K562 (cell line): ENCODE measurements at regions not wholly inside any gene's neighbourhood (a gene's known extent, or its start where the extent isn't known, plus 50 kb on each side); places are given as distances from the start of the nearest gene placed in this dataset.

Source experiments
- ATAC-seq: fragments of 200-7000 bp; cut with Tn5 transposase; 3 replicates; pipeline ENCODE4 v1.9.1; 2020; ENCODE audit warnings: moderate library complexity
- BruUV-seq: library from RNA; stranded (reverse); fragments of 400-500 nt; replicated peaks from 2 replicates; lab custom pipeline; 2021; lab: Mats Ljungman, UMichigan
- CTCF ChIA-PET: fragments of 300-600 bp; formaldehyde crosslinking; extraction: SDS; loops from one replicate; lab custom pipeline; 2021; ENCODE audit warnings: low intra/inter-chr PET ratio; lab: Yijun Ruan, JAX
- POLR2A ChIA-PET: fragments of 300-600, 350-650 bp; sonication (Branson Sonifier 250); formaldehyde crosslinking; extraction: SDS; loops from one replicate; lab custom pipeline; 2021; ENCODE audit warnings: antibody characterized with exemption, inconsistent platforms; lab: Yijun Ruan, JAX
- DNase-seq, 4 experiments: peaks; one replicate each; pipeline versions ENCODE4 v3.0.0 to v3.0.0-alpha.2; 2011 to 2018; ENCODE audit warnings: low spot score in 3 of 4, mixed read lengths in 3 of 4; ENCODE audit errors: extremely low read depth in 1 of 4
- FAIRE-seq: peaks from 2 replicates; lab custom pipeline; 2011; peaks lifted over from hg19 to GRCh38; lab: Jason Lieb, UNC
- H2AFZ ChIP-seq: 2 replicates; pipeline ENCODE4 v1.6.0; 2011; ENCODE audit warnings: low read depth, low read length, control low read depth, inconsistent platforms
- H3K27ac ChIP-seq: fragments of 200-600 bp; 3 replicates; pipeline ENCODE4 v1.8.0; 2011; ENCODE audit warnings: low read depth, mild to moderate bottlenecking, control low read depth, inconsistent platforms, low read length, moderate library complexity, mixed read lengths; ENCODE audit errors: extremely low read depth
- H3K27me3 ChIP-seq, 2 experiments: fragments of 300-600 bp in 1 of 2; 2 replicates in 1 of 2; 3 replicates in 1 of 2; pipeline versions ENCODE4 v1.6.0 to v1.8.0; 2011; ENCODE audit warnings: inconsistent platforms in 2 of 2, low read length in 2 of 2, mild to moderate bottlenecking in 1 of 2, mixed read lengths in 1 of 2, moderate library complexity in 1 of 2; ENCODE audit not compliant: control insufficient read depth in 2 of 2, insufficient read depth in 2 of 2
- H3K36me3 ChIP-seq: fragments of 300-600 bp; 3 replicates; pipeline ENCODE4 v1.8.0; 2011; ENCODE audit warnings: mild to moderate bottlenecking, low read length, inconsistent platforms; ENCODE audit not compliant: control insufficient read depth, insufficient read depth
- H3K4me1 ChIP-seq, 2 experiments: fragments of 200-600 bp in 1 of 2; replicated peaks in 1 of 2; 2 replicates in 1 of 2; 3 replicates in 1 of 2; pipeline versions ENCODE4 v1.5.1 to v1.8.0; 2011; ENCODE audit warnings: inconsistent platforms in 2 of 2, low read length in 2 of 2, mild to moderate bottlenecking in 1 of 2, mixed read lengths in 1 of 2, moderate library complexity in 1 of 2; ENCODE audit not compliant: control insufficient read depth in 2 of 2, insufficient read depth in 2 of 2
- H3K4me2 ChIP-seq: 2 replicates; pipeline ENCODE4 v1.6.1; 2011; ENCODE audit warnings: low read length, control low read depth, inconsistent platforms, mixed read lengths; ENCODE audit not compliant: insufficient read depth
- H3K4me3 ChIP-seq: fragments of 200-600 bp; sonication (generic), shearing (Covaris generic); 2 replicates; pipeline ENCODE4 v1.5.1; 2016; ENCODE audit warnings: control low read depth, inconsistent platforms
- H3K79me2 ChIP-seq: fragments of 200-600 bp; 3 replicates; pipeline ENCODE4 v1.8.0; 2011; ENCODE audit warnings: low read length, inconsistent platforms; ENCODE audit not compliant: control insufficient read depth, insufficient read depth
- H3K9ac ChIP-seq, 2 experiments: 2 replicates each; pipeline versions ENCODE4 v1.6.0 to v1.6.1; 2011; ENCODE audit warnings: low read depth in 2 of 2, low read length in 2 of 2, control low read depth in 1 of 2, inconsistent platforms in 1 of 2, mild to moderate bottlenecking in 1 of 2, mixed read lengths in 1 of 2; ENCODE audit not compliant: insufficient read depth in 1 of 2
- H3K9me1 ChIP-seq: one replicate; pipeline ENCODE4 v1.6.0; 2011; ENCODE audit warnings: inconsistent platforms, mild to moderate bottlenecking, low read length, moderate library complexity; ENCODE audit not compliant: control insufficient read depth, insufficient read depth
- H3K9me3 ChIP-seq: replicated peaks from 2 replicates; pipeline ENCODE4 v1.5.1; 2011; ENCODE audit warnings: low read depth, low read length, inconsistent platforms; ENCODE audit not compliant: control insufficient read depth, insufficient read depth
- H4K20me1 ChIP-seq: replicated peaks from 2 replicates; pipeline ENCODE4 v1.6.1; 2011; ENCODE audit warnings: low read length, inconsistent platforms, mixed read lengths; ENCODE audit not compliant: control insufficient read depth, insufficient read depth
- AFF4 ChIP-seq: sonication (generic); formaldehyde crosslinking; IDR thresholded peaks from 2 replicates; pipeline ENCODE4 v1.8.0; 2023; ENCODE audit warnings: mild to moderate bottlenecking, missing genetic modification reagents
- ARID1B ChIP-seq: fragments of 450-650 bp; IDR thresholded peaks from 2 replicates; pipeline ENCODE4 v1.6.1; 2016; ENCODE audit warnings: antibody characterized with exemption, mild to moderate bottlenecking, inconsistent platforms
- CGGBP1 ChIP-seq: fragments of 250-450 bp; sonication (Bioruptor Pico); IDR thresholded peaks from 2 replicates; pipeline ENCODE4 v1.9.0; 2021; ENCODE audit warnings: mild to moderate bottlenecking
- EGR1 ChIP-seq: fragments of 450-650 bp; conservative IDR thresholded peaks from 2 replicates; pipeline ENCODE4 v1.6.1; 2017; ENCODE audit warnings: mild to moderate bottlenecking
- EZH2 ChIP-seq: IDR thresholded peaks from 2 replicates; pipeline ENCODE4 v1.6.1; 2012; ENCODE audit warnings: low read depth, mild to moderate bottlenecking, inconsistent platforms, low read length, borderline replicate concordance
- HNRNPUL1 ChIP-seq: fragments of 200-400 bp; formaldehyde crosslinking; IDR thresholded peaks from 2 replicates; pipeline ENCODE4 v1.6.1; 2017; ENCODE audit warnings: low read length
- MED1 ChIP-seq: sonication (generic); formaldehyde crosslinking; IDR thresholded peaks from 2 replicates; pipeline ENCODE4 v1.8.1; 2023; ENCODE audit warnings: missing genetic modification reagents, borderline replicate concordance
- MTA3 ChIP-seq: fragments of 450-650 bp; formaldehyde crosslinking; IDR thresholded peaks from 2 replicates; pipeline ENCODE4 v1.6.1; 2017; ENCODE audit warnings: mild to moderate bottlenecking, borderline replicate concordance
- SMARCC2 ChIP-seq: fragments of 450-650 bp; IDR thresholded peaks from 2 replicates; pipeline ENCODE4 v1.6.1; 2017; ENCODE audit warnings: antibody characterized with exemption, moderate library complexity, mild to moderate bottlenecking, low read depth
- ZNF232 ChIP-seq: sonication (generic); formaldehyde crosslinking; IDR thresholded peaks from 2 replicates; pipeline ENCODE4 v1.8.0; 2022; ENCODE audit warnings: mild to moderate bottlenecking, missing genetic modification reagents
- ZNF785 ChIP-seq: fragments of 250-450 bp; sonication (Bioruptor Pico); IDR thresholded peaks from 2 replicates; pipeline ENCODE4 v1.4.0; 2020; ENCODE audit warnings: mild to moderate bottlenecking
- WGBS: fragments of 100-300 bp; shearing (Covaris generic); methylation state at CpG from one replicate; pipeline ENCODE4 v1.1.6; 2016; ENCODE audit warnings: low coverage, mixed read lengths; ENCODE audit not compliant: insufficient coverage; ENCODE audit errors: missing lambda C conversion rate; 5-methylcytosine and 5-hydroxymethylcytosine counted together
- in situ Hi-C: fragments of 300-500 bp; cut with MboI; formaldehyde crosslinking; loops from 4 replicates; pipeline ENCODE4 v1.15.0; 2018; ENCODE audit warnings: inconsistent platforms, mixed read lengths
- intact Hi-C: fragments of 100-400 bp; cut with micrococcal nuclease; formaldehyde crosslinking; loops from 2 replicates; pipeline ENCODE4 v1.14.2; 2022

- no CpG with 5 or more reads among the region's 46 CpGs for WGBS
- no peaks in the 10 kb centered on the region for H3K9me1 ChIP-seq
- FAIRE-seq: no peak
- intact Hi-C loops (no loop called here), in situ Hi-C loops (no loop called here)
- no peak overlapping the region for H3K4me3 ChIP-seq
- H2AFZ ChIP-seq: no peak overlapping the region
- ATAC-seq: no peak
- no peaks in the 10 kb centered on the region for H3K79me2 ChIP-seq
- H3K9ac ChIP-seq: no peak overlapping the region
- no peaks in the 10 kb centered on the region; the same call in 2 of the 3 replicates for H3K36me3 ChIP-seq
- H3K9me3 ChIP-seq: no peaks in the 10 kb centered on the region
- H3K27me3 ChIP-seq: no peaks in the 10 kb centered on the region; a peak in 1 of 5 replicates
- H4K20me1 ChIP-seq: no peaks in the 10 kb centered on the region
- no peaks in the 10 kb centered on the region for H3K4me1 ChIP-seq
- H3K27ac ChIP-seq: no peak overlapping the region
- no peak overlapping the region for H3K4me2 ChIP-seq
- ChIA-PET POLR2A (no interaction called here), CTCF (no interaction called here)
- DNase-seq: no peak
- no TSS peak for BruUV-seq
- TF ChIP-seq EGR1: 0 out of 2 replicates have a peak, but pooled peaks have one; percentile 15
- TF ChIP-seq ZNF232 (CRISPR knock-in tag): no peak
- TF ChIP-seq, all 486 proteins: peak for 1
Observed at GRCh38 chr18:78238404-78239089, 741.1 kb upstream of the SALL3 start.

GRCh38 chr18:78239090-78239457 lies 740.5 kb upstream of the SALL3 start:
- no peak for DNase-seq
- in situ Hi-C loops (no loop called here), intact Hi-C loops (no loop called here)
- FAIRE-seq: no peak
- Histone ChIP-seq H3K9me1 (no peaks in the 10 kb centered on the region), H3K9ac (no peak overlapping the region), H3K9me3 (no peaks in the 10 kb centered on the region), H3K4me1 (no peaks in the 10 kb centered on the region), H3K4me2 (no peak overlapping the region), H2AFZ (no peak overlapping the region), H4K20me1 (no peaks in the 10 kb centered on the region), H3K27ac (no peak overlapping the region), H3K36me3 (no peaks in the 10 kb centered on the region; the same call in 2 of the 3 replicates), H3K4me3 (no peak overlapping the region), H3K27me3 (no peaks in the 10 kb centered on the region; a peak in 2 of 5 replicates), H3K79me2 (no peaks in the 10 kb centered on the region)
- POLR2A ChIA-PET: no interaction called here
- no peak for ATAC-seq
- BruUV-seq: no TSS peak
- 2% methylated on average over 7 of the region's 17 CpGs for WGBS
- CTCF ChIA-PET: no interaction called here
- TF ChIP-seq ZNF785 (CRISPR knock-in tag) (no peak), AFF4 (CRISPR knock-in tag) (no peak), HNRNPUL1 (no peak), ARID1B (no peak), CGGBP1 (no peak), MED1 (CRISPR knock-in tag) (no peak), SMARCC2 (no peak), MTA3 (no peak), EZH2 (no peak)
